Rectal smooth muscle tissue (tissue), 1 donor: ENCODE measurements at regions not wholly inside any gene's neighbourhood (a gene's known extent, or its start where the extent isn't known, plus 50 kb on each side); places are given as distances from the start of the nearest gene placed in this dataset.

Experiments used
- H3K27ac ChIP-seq: one replicate; pipeline ENCODE4 v1.7.0; 2013; ENCODE audit warnings: low read depth, low read length, inconsistent platforms
- H3K27me3 ChIP-seq: one replicate; pipeline ENCODE4 v1.7.0; 2013; ENCODE audit warnings: low read length; ENCODE audit not compliant: control insufficient read depth, insufficient read depth
- H3K36me3 ChIP-seq: one replicate; pipeline ENCODE4 v1.7.0; 2013; ENCODE audit warnings: low read length; ENCODE audit not compliant: control insufficient read depth, insufficient read depth
- H3K4me1 ChIP-seq: one replicate; pipeline ENCODE4 v1.7.0; 2013; ENCODE audit warnings: low read length; ENCODE audit not compliant: control insufficient read depth, insufficient read depth
- H3K4me3 ChIP-seq: one replicate; pipeline ENCODE4 v1.7.0; 2013; ENCODE audit warnings: low read length
- H3K9ac ChIP-seq: one replicate; pipeline ENCODE4 v1.7.0; 2013; ENCODE audit warnings: low read length

DNA sequence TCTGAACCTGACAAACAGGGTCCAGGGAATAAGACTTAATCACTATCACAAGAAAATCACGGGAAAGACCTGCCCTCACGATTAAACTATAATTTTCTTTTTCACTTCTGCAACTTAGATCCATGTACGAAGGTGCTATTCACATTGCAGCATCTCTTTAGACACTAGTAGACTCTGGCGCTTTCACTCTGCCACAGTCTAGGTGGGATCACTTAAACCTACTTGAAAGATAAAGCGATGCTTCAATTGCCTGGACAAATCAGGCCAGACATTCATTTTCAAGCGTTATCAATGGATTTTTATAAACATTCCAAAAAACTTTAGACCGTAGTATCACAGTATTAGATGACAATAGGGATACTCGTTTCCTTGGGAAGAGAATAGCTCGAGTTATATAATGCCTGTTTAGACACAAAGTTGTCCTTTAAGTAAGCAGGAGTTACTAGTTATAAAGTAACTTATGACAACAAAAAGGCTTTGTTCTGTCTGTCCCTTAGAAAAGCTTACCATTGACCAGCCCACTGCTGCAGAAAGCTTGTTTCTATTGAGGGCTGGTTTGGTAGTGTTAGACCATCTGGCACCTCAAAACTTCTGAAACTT is 367.3 kb downstream of the UTRN start:
- Histone ChIP-seq H3K4me3 (no peak overlapping the region), H3K4me1 (no peaks in the 10 kb centered on the region), H3K36me3 (no peaks in the 10 kb centered on the region), H3K27me3 (no peaks in the 10 kb centered on the region), H3K9ac (no peak overlapping the region), H3K27ac (no peak overlapping the region)

DNA sequence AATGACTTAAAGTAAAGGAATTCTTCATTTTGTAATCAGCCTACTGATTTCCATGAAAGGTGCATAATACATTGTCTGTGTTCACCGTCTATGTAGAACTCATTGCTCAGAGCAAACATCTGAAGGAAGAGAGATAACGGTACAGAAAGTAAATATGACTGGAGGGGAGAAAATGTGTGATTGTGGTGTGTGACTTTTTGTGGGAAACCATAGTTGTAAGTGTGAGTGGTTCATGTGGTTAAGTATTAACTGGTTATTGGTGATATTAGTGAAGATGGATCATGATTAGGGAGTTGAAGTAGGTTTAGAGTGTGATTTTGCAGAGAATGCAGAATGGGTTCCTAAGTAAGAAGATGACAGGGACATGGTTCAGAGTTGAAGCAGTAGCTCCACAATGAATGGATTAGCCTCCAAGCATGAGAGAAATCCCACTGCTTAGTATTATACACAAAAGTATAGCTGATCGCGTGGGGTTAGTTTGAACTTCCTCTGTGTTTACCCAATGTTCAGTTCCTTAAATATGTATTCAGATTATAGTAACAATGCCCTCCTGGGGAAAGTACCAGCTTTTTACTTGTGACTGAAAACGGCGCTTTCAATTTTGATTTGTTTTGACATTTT is 368.9 kb downstream of the UTRN start:
- H3K9ac ChIP-seq: no peak overlapping the region
- H3K4me1 ChIP-seq: no peaks in the 10 kb centered on the region
- H3K27me3 ChIP-seq: no peaks in the 10 kb centered on the region
- H3K36me3 ChIP-seq: no peaks in the 10 kb centered on the region
- no peak overlapping the region for H3K4me3 ChIP-seq
- no peak overlapping the region for H3K27ac ChIP-seq

DNA sequence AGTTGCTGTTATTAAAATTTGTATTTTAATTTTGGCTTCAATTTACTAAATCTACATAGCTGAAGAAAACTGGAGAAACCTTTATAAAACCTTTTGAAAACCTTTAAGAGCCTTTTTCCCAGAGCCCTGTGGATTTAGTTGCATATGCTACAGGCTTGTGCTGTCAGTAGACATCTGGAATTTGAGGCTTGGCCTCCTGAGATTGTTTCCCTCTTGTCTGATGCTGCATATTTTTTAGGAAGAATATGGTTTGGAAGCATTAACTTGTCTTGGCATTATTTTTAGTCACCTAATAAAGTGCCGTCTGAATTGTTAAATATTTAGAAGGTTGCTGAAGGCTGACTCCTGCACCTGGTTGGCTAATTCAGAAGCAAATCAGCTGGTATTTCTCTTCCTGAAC is 369.4 kb downstream of the UTRN start:
- H3K4me1 ChIP-seq: no peaks in the 10 kb centered on the region
- H3K36me3 ChIP-seq: no peaks in the 10 kb centered on the region
- H3K27me3 ChIP-seq: no peaks in the 10 kb centered on the region
- H3K9ac ChIP-seq: no peak overlapping the region
- H3K4me3 ChIP-seq: no peak overlapping the region
- H3K27ac ChIP-seq: no peak overlapping the region

DNA sequence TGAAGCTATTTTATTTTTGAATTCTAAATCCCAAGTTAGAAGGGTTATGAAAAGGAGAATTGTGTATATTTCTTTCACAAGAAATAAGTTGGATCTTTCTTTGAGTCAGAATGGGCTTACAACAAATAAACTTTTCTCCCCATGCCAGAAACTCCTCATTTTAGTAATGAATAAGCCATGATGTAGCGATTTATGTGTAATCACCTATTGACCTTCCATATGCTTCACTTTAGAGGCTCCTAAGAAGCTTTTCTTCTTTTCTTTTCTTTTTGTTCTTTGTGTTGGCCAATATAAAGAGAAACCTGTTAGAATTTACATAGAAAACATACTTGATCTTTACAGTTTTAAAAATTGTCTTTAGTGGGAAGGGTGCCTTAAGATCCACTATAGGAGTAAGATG is 370.2 kb downstream of the UTRN start:
- Histone ChIP-seq H3K4me1 (no peaks in the 10 kb centered on the region), H3K9ac (no peak overlapping the region), H3K36me3 (no peaks in the 10 kb centered on the region), H3K27me3 (no peaks in the 10 kb centered on the region), H3K27ac (no peak overlapping the region), H3K4me3 (no peak overlapping the region)

DNA sequence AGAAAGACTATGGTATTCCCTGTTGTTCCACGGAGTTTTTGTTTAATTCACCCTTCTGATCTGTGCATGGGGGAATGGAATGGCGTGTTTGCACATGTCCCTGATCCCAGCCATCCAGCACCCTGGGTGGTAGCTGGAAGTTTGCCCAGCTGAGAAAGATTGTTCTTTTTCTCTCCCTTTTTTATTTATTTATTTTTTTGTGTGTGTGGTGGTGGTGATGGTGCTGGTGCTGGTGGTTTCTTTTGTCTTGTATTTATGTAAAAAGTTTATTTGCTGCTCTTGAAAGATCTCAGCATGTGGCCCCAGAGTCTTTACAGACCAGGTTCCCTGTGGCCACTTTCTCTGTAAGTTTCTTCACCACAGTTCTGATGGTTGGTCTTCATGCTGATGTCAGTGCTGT is 372.6 kb downstream of the UTRN start:
- no peaks in the 10 kb centered on the region for H3K36me3 ChIP-seq
- no peak overlapping the region for H3K4me3 ChIP-seq
- no peak overlapping the region for H3K27ac ChIP-seq
- no peaks in the 10 kb centered on the region for H3K4me1 ChIP-seq
- H3K27me3 ChIP-seq: no peaks in the 10 kb centered on the region
- no peak overlapping the region for H3K9ac ChIP-seq

DNA sequence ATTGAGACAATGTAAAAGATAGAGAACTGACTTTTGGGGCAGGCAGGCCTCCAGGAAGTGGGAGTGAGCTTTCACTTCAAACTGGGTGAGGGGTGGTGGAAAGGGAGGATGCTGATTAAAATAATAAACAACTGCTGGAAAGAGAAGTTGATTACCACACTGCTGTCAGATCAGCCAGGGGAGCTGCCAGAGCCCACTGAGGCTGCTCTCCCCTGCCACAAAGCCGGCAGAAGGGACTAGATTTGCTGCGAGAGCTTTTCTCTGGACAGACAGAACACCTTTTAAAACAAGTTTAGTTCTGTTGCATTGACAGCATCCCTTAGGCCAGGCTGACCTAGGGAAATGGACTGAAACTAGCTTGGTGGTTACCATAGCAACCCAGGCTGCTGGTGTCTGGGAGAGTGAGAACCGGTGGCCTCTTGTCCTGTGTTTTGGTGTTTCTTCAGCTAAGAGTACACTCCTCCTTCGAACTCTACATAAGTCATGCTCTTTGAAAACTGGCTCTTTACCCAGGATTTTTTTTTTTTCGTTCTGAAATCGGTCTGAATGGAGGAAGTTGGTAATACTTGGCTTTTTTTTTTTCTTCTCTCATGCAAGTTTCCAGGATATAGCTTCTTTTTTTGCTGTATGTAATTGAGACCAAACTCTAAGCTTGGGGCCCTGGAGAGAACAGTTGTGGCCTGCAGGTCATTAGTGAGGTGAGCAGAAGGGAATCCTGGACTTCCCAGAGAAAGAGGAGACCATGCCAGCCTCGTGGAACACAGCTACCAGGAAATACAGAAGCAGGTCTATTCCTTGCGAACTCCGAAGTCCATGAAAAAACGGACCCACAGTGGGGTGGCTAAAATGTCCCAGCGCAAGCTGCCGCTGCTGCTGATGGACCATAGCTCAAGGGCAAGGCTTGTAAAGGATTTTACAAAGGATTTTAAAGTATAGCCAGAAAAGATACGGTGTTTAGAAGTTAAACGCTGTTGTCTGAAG is 374.4 kb downstream of the UTRN start:
- Histone ChIP-seq H3K27ac (no peak overlapping the region), H3K36me3 (no peaks in the 10 kb centered on the region), H3K4me1 (no peaks in the 10 kb centered on the region), H3K27me3 (no peaks in the 10 kb centered on the region), H3K9ac (no peak overlapping the region), H3K4me3 (peak overlapping the region; percentile 35)

DNA sequence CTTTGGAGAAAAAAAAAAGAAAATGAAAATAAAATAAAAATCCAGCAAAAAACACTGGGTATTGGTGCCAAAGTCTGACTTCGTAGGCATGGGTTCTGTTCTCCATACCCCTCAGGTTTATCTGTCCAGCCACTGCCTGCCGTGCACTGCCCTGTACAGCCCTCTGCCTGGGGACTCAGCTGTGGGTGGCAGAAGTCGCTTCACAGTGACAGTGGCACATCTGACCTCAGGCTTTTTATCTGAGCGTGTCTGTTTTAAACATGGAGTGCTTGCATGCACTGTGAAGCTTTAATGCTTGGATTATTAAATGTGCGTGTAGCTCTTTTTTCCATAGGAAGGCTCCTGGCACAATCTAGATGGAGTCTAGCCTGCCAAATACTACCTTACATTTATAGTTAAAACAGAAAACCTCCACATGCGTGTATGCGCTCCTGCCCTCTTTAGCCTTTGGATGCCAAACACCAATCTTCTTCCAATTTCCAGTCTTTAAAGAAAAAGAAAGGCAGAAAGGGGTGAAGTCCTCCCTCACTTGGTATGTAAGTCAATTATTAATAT is 375.5 kb downstream of the UTRN start:
- no peak overlapping the region for H3K9ac ChIP-seq
- no peaks in the 10 kb centered on the region for H3K4me1 ChIP-seq
- H3K4me3 ChIP-seq: peak overlapping the region; percentile 5
- H3K27me3 ChIP-seq: no peaks in the 10 kb centered on the region
- no peak overlapping the region for H3K27ac ChIP-seq
- no peaks in the 10 kb centered on the region for H3K36me3 ChIP-seq

DNA sequence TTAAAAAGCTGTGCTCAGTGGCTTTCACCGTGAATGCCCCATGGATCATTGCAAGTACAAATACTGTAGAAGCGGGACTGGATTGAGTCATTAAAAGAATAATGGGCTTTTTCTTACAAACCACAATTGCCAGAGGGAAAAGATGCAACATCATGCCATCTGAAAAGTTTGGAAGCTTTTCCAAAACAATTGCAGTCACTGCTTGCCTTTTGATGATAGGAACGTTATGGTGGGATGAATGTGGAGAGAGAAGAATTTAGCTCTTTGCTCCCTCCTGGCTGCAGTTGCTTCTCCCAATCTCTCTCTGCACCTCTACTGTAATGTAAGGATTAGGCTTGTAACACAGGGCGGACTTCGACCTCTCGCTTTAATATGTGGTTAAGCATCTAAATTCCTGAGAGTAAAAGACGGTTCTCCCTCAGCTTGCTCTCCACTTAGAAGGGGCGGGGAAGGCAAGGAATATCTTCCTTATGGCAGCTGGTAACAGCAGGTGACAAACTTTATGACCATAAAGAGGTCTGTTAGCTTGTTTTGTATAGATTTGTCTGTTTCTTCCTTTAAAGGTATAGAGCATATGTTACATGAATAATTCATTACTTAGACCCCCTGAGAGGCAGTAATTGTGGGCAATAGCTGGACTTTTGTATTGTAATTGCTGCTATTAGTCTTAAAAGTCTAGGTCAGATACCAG is 376.1 kb downstream of the UTRN start:
- no peak overlapping the region for H3K27ac ChIP-seq

DNA sequence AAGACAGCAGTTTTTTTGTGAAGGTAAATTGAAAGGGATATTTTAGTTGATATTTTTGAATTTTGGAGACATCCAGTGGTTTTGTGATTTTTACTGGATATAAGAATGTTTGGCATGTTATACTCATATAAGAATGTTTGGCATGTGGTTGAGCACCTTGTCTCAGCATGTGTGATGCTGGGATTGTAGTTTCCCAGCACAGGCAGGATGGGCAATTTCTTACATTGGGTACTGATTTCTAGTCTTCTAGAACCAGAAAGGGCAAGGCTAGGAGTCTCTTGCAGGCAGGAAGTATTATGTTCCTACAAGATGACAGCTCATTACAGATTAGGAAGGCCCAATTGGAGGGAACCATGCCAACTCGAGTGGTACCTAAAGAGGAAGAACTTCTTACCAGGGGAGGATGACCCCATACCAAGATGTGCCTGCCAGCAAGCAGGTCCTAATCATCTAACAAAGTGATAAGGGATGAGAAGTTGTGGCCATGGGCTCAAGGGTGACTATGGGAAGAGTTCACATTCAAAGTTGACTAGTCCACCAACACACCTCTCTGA is 377.8 kb downstream of the UTRN start:
- Histone ChIP-seq H3K27me3 (no peaks in the 10 kb centered on the region), H3K4me3 (no peak overlapping the region), H3K27ac (no peak overlapping the region), H3K9ac (no peak overlapping the region), H3K36me3 (no peaks in the 10 kb centered on the region), H3K4me1 (no peaks in the 10 kb centered on the region)

More for the DNA sequence above, 376.1 kb downstream of the UTRN start:
- Histone ChIP-seq H3K27me3 (no peaks in the 10 kb centered on the region), H3K9ac (no peak overlapping the region), H3K4me1 (no peaks in the 10 kb centered on the region), H3K36me3 (no peaks in the 10 kb centered on the region), H3K4me3 (no peak overlapping the region)

DNA sequence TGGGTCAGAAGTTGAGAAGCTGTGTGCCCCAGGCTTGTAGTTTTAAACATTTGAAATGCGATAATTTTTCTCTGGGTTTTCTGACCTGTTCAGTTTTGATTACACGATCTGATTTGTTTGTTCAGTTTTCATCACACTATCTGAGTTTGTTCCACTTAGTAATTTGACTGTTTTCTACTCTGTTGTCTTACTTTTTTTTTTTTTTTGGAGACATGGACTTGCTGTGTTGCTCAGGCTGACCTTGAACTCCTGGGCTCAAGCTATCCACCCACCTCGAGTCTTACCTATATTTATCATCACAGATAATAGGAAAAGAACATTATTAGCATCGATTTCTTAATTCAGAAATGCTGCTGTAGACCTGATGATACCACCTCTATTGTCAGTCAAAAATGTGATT is 379.1 kb downstream of the UTRN start:
- no peaks in the 10 kb centered on the region for H3K36me3 ChIP-seq
- H3K9ac ChIP-seq: no peak overlapping the region
- H3K27ac ChIP-seq: no peak overlapping the region
- no peak overlapping the region for H3K4me3 ChIP-seq
- no peaks in the 10 kb centered on the region for H3K27me3 ChIP-seq
- no peaks in the 10 kb centered on the region for H3K4me1 ChIP-seq

DNA sequence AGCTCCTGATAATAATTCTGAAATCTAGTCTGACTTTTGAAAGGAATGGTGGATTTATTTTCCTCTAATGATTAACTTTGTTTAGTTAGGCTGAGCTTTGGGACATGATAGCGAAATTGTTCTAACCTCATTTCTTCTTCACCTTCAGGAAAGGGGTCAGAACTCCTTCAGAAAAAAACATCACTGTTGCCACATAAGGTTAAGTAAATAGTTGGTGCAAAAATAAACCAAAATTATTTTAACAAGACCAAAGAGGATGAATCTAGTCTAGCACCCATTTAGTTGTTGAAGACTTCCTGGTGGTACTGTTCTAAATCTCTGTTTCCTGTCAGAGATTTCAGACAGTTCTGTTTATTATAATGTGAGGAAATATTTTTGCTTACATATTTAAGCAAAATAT is 379.8 kb downstream of the UTRN start:
- Histone ChIP-seq H3K4me1 (no peaks in the 10 kb centered on the region), H3K4me3 (no peak overlapping the region), H3K36me3 (no peaks in the 10 kb centered on the region), H3K9ac (no peak overlapping the region), H3K27ac (no peak overlapping the region), H3K27me3 (no peaks in the 10 kb centered on the region)
